GM12878 (cell line): ENCODE measurements at regions not wholly inside any gene's neighbourhood (a gene's known extent, or its start where the extent isn't known, plus 50 kb on each side); places are given as distances from the start of the nearest gene placed in this dataset.

ENCODE experiments used
- ATAC-seq: fragments of 200-7000 bp; cut with Tn5 transposase; 3 replicates; pipeline ENCODE4 v1.9.1; 2020; ENCODE audit warnings: mild to moderate bottlenecking, moderate library complexity
- BruUV-seq: library from RNA; stranded (reverse); fragments of 400-500 nt; replicated peaks from 2 replicates; lab custom pipeline; 2021; lab: Mats Ljungman, UMichigan
- CTCF ChIA-PET: fragments of 300-600 bp; sonication (Branson Sonifier 250); formaldehyde crosslinking; extraction: SDS; loops from one replicate; lab custom pipeline; 2021; ENCODE audit warnings: inconsistent platforms; lab: Yijun Ruan, JAX
- POLR2A ChIA-PET: fragments of 350-600 bp; formaldehyde crosslinking; extraction: SDS; loops from one replicate; lab custom pipeline; 2021; ENCODE audit warnings: inconsistent platforms; lab: Charles Lee
- RAD21 ChIA-PET: fragments of 300-600 bp; sonication (Branson Sonifier 250); formaldehyde crosslinking; loops from one replicate; lab custom pipeline; 2023; ENCODE audit warnings: antibody characterized with exemption; ENCODE audit not compliant: unreplicated experiment; lab: Charles Lee
- SMC1A ChIA-PET: fragments of 300-600 bp; sonication (Branson Sonifier 250); formaldehyde crosslinking; loops from one replicate; lab custom pipeline; 2023; ENCODE audit not compliant: unreplicated experiment, uncharacterized antibody; lab: Charles Lee
- DNase-seq: peaks from one replicate; pipeline ENCODE4 v3.0.0-alpha.2; 2011; ENCODE audit warnings: low read depth, low spot score
- FAIRE-seq: peaks from 3 replicates; lab custom pipeline; 2011; peaks lifted over from hg19 to GRCh38; lab: Jason Lieb, UNC
- H2AFZ ChIP-seq: 2 replicates; pipeline ENCODE4 v1.6.0; 2011; ENCODE audit warnings: low read depth, low read length, control low read depth; ENCODE audit not compliant: control insufficient read depth
- H3K27ac ChIP-seq: 2 replicates; pipeline ENCODE4 v1.5.1; 2011; ENCODE audit warnings: control low read depth; ENCODE audit not compliant: control insufficient read depth, insufficient read depth
- H3K27me3 ChIP-seq, 2 experiments: replicated peaks in 1 of 2; 2 replicates each; pipeline versions ENCODE4 v1.6.0 to v1.6.1; 2011; ENCODE audit warnings: low read length in 1 of 2; ENCODE audit not compliant: control insufficient read depth in 2 of 2, insufficient read depth in 2 of 2
- H3K36me3 ChIP-seq, 2 experiments: 2 replicates each; pipeline ENCODE4 v1.5.1; 2011; ENCODE audit warnings: low read length in 1 of 2; ENCODE audit not compliant: control insufficient read depth in 2 of 2, insufficient read depth in 2 of 2
- H3K4me1 ChIP-seq: 2 replicates; pipeline ENCODE4 v1.6.1; 2011; ENCODE audit warnings: mild to moderate bottlenecking, low read length, moderate library complexity, mixed read lengths; ENCODE audit not compliant: control insufficient read depth, insufficient read depth
- H3K4me2 ChIP-seq: 2 replicates; pipeline ENCODE4 v1.6.0; 2011; ENCODE audit warnings: control low read depth; ENCODE audit not compliant: control insufficient read depth, insufficient read depth
- H3K4me3 ChIP-seq: fragments of 200-600 bp; sonication (generic); 2 replicates; pipeline ENCODE4 v1.5.1; 2016
- H3K79me2 ChIP-seq: 2 replicates; pipeline ENCODE4 v1.6.0; 2011; ENCODE audit warnings: low read length; ENCODE audit not compliant: control insufficient read depth, insufficient read depth
- H3K9ac ChIP-seq: 2 replicates; pipeline ENCODE4 v1.8.0; 2011; ENCODE audit warnings: low read length, control low read depth, mixed read lengths; ENCODE audit not compliant: control insufficient read depth, insufficient read depth
- H3K9me3 ChIP-seq: replicated peaks from 3 replicates; pipeline ENCODE4 v1.5.1; 2011; ENCODE audit warnings: mild to moderate bottlenecking, low read length; ENCODE audit not compliant: control insufficient read depth, insufficient read depth
- H4K20me1 ChIP-seq: 2 replicates; pipeline ENCODE4 v1.6.0; 2011; ENCODE audit not compliant: control insufficient read depth, insufficient read depth
- CBFB ChIP-seq: IDR thresholded peaks from 2 replicates; pipeline ENCODE4 v1.6.1; 2016; ENCODE audit warnings: antibody characterized with exemption, low read depth
- EGR1 ChIP-seq, 2 experiments: IDR thresholded peaks; 1 replicate in 1 of 2; 2 replicates in 1 of 2; pipeline ENCODE4 v1.6.1; 2011 to 2012; ENCODE audit warnings: low read depth in 2 of 2, low read length in 2 of 2, borderline replicate concordance in 1 of 2, mild to moderate bottlenecking in 1 of 2, moderate library complexity in 1 of 2
- GABPA ChIP-seq: IDR thresholded peaks from 2 replicates; pipeline ENCODE4 v1.6.1; 2014; ENCODE audit warnings: antibody characterized with exemption, low read depth, mild to moderate bottlenecking, inconsistent platforms
- MEF2A ChIP-seq: IDR thresholded peaks from 2 replicates; pipeline ENCODE4 v1.6.1; 2011; ENCODE audit warnings: low read depth, mild to moderate bottlenecking, low read length, moderate library complexity; ENCODE audit not compliant: insufficient read depth
- MYC ChIP-seq: IDR thresholded peaks from 2 replicates; pipeline ENCODE4 v1.6.1; 2011; ENCODE audit warnings: mild to moderate bottlenecking, low read length, moderate library complexity, inconsistent platforms; ENCODE audit not compliant: insufficient read depth, insufficient replicate concordance, insufficient read length, severe bottlenecking
- NFIC ChIP-seq: IDR thresholded peaks from 2 replicates; pipeline ENCODE4 v1.6.1; 2012; ENCODE audit warnings: low read depth, mild to moderate bottlenecking, inconsistent platforms, low read length, moderate library complexity
- NFYA ChIP-seq: IDR thresholded peaks from 2 replicates; pipeline ENCODE4 v1.6.1; 2011; ENCODE audit warnings: low read depth, mild to moderate bottlenecking, low read length, improper control_type of control experiment, borderline replicate concordance
- NRF1 ChIP-seq: conservative IDR thresholded peaks from 2 replicates; pipeline ENCODE4 v1.6.1; 2011; ENCODE audit warnings: mild to moderate bottlenecking, low read depth, low read length, improper control_type of control experiment
- ZBED1 ChIP-seq: IDR thresholded peaks from 2 replicates; pipeline ENCODE4 v1.6.1; 2016; ENCODE audit warnings: borderline replicate concordance
- WGBS: methylation state at CpG from one replicate; pipeline ENCODE4 v1.1.6; 2016; ENCODE audit warnings: low lambda C conversion rate; ENCODE audit not compliant: insufficient replicate concordance, insufficient coverage; ENCODE audit errors: missing lambda C conversion rate; 5-methylcytosine and 5-hydroxymethylcytosine counted together
- in situ Hi-C: fragments of 300-500 bp; cut with MboI; formaldehyde crosslinking; loops from 9 replicates; pipeline ENCODE4 v1.14.3; 2018; ENCODE audit warnings: mixed read lengths
- intact Hi-C: fragments of 100-400 bp; cut with micrococcal nuclease; formaldehyde crosslinking; loops from one replicate; pipeline ENCODE4 v1.14.2; 2022; ENCODE audit not compliant: unreplicated experiment
- TF ChIP-seq, protein P1 (sequence below): fragments of 450-650 bp; IDR thresholded peaks from 2 replicates; pipeline ENCODE4 v1.6.1; 2017; ENCODE audit warnings: low read depth, mild to moderate bottlenecking, moderate library complexity
- TF ChIP-seq, protein P2 (sequence below): IDR thresholded peaks from 2 replicates; pipeline ENCODE4 v1.6.1; 2012; ENCODE audit warnings: low read length, inconsistent platforms

DNA sequence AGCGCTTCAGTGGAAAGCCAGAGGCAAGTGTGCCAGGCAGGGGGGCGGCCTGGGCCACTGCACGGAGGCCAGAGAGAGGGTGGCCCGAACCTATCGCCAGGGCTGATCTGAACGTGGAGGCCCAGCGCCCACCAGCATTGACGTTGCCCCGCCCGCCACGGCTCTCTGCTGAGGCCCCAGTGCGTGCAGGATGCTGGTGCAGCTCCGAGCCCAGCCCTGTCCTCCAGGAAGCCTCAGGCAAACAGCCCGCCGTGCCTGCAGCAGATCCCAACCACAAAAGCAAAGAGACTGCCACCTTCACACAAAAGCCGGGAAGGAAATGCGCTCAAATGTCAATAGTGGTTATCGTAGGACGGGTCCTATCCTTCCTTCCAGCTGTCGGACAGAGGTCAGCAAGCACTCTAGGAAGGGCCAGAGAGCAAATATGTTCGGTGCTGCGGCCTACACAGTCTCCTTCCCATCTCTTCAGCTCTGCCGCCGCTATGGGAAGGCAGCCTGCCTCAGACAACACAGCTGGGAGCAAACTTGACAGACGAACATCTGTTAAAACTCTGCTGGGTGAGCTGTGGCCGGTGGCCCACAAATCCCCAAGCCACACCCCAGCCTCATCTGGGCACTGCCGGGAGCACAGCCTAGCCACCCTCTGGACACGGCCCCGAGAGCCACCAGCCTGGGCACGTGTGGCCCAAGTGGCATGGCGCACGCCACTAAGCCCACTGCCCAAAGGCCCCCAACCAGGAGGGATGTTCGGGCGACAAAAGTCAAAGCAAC is 146.2 kb downstream of the CRYBB2 start:
- H3K4me2 ChIP-seq: no peak overlapping the region
- H3K79me2 ChIP-seq: no peaks in the 10 kb centered on the region
- in situ Hi-C loops (no loop called here), intact Hi-C loops (no loop called here)
- no peak overlapping the region for H3K4me3 ChIP-seq
- H4K20me1 ChIP-seq: peaks cover 3% of the 10 kb centered on the region; the same call in 1 of the 2 replicates
- no peaks in the 10 kb centered on the region for H3K27me3 ChIP-seq
- no TSS peak for BruUV-seq
- H2AFZ ChIP-seq: no peak overlapping the region
- DNase-seq: no peak
- H3K27ac ChIP-seq: no peak overlapping the region
- ChIA-PET CTCF (interaction anchor here (0.8 kb wide), 1 partner anchor 16 kb away, joined by 3 read pairs; no protein-coding TSS in a partner anchor), SMC1A (no interaction called here), POLR2A (no interaction called here), RAD21 (no interaction called here)
- FAIRE-seq: no peak
- H3K9ac ChIP-seq: no peak overlapping the region
- peaks cover 3 to 12% of the 10 kb centered on the region in 2 experiments; a peak in 3 of 4 replicates for H3K36me3 ChIP-seq
- WGBS: 91% methylated on average over 34 of the region's 34 CpGs
- H3K4me1 ChIP-seq: peaks cover 5% of the 10 kb centered on the region; the same call in 1 of the 2 replicates
- ATAC-seq: no peak
- TF ChIP-seq, protein P1, sequence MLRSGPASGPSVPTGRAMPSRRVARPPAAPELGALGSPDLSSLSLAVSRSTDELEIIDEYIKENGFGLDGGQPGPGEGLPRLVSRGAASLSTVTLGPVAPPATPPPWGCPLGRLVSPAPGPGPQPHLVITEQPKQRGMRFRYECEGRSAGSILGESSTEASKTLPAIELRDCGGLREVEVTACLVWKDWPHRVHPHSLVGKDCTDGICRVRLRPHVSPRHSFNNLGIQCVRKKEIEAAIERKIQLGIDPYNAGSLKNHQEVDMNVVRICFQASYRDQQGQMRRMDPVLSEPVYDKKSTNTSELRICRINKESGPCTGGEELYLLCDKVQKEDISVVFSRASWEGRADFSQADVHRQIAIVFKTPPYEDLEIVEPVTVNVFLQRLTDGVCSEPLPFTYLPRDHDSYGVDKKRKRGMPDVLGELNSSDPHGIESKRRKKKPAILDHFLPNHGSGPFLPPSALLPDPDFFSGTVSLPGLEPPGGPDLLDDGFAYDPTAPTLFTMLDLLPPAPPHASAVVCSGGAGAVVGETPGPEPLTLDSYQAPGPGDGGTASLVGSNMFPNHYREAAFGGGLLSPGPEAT: no peak
- TF ChIP-seq GABPA: no peak
- TF ChIP-seq, protein P2, sequence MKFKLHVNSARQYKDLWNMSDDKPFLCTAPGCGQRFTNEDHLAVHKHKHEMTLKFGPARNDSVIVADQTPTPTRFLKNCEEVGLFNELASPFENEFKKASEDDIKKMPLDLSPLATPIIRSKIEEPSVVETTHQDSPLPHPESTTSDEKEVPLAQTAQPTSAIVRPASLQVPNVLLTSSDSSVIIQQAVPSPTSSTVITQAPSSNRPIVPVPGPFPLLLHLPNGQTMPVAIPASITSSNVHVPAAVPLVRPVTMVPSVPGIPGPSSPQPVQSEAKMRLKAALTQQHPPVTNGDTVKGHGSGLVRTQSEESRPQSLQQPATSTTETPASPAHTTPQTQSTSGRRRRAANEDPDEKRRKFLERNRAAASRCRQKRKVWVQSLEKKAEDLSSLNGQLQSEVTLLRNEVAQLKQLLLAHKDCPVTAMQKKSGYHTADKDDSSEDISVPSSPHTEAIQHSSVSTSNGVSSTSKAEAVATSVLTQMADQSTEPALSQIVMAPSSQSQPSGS: no peak
- TF ChIP-seq CBFB: no peak
- no peak for TF ChIP-seq ZBED1
- no peak for TF ChIP-seq NRF1
- TF ChIP-seq MEF2A: no peak
- TF ChIP-seq EGR1 (IDR thresholded peaks at IDR 0.05; ENCODE audit: borderline replicate concordance in 1 of 2, low read depth in 2 of 2, low read length in 2 of 2): no peak
- no peak for TF ChIP-seq NFIC
- TF ChIP-seq NFYA: no peak
- TF ChIP-seq MYC: no peak
- no peaks in the 10 kb centered on the region for H3K9me3 ChIP-seq
